Astrocyte (in vitro differentiated cells and primary cell): ENCODE measurements at regions not wholly inside any gene's neighbourhood (a gene's known extent, or its start where the extent isn't known, plus 50 kb on each side); places are given as distances from the start of the nearest gene placed in this dataset.

ENCODE experiments used
- CTCF ChIP-seq: IDR thresholded peaks from 2 replicates; pipeline ENCODE4 v1.5.1; 2011; ENCODE audit warnings: low read depth, mild to moderate bottlenecking, inconsistent platforms, low read length, moderate library complexity; ENCODE audit not compliant: insufficient read depth
- EZH2 ChIP-seq: IDR thresholded peaks from 2 replicates; pipeline ENCODE4 v1.6.1; 2012; ENCODE audit warnings: mild to moderate bottlenecking, low read length, inconsistent platforms; ENCODE audit not compliant: insufficient read depth

DNA sequence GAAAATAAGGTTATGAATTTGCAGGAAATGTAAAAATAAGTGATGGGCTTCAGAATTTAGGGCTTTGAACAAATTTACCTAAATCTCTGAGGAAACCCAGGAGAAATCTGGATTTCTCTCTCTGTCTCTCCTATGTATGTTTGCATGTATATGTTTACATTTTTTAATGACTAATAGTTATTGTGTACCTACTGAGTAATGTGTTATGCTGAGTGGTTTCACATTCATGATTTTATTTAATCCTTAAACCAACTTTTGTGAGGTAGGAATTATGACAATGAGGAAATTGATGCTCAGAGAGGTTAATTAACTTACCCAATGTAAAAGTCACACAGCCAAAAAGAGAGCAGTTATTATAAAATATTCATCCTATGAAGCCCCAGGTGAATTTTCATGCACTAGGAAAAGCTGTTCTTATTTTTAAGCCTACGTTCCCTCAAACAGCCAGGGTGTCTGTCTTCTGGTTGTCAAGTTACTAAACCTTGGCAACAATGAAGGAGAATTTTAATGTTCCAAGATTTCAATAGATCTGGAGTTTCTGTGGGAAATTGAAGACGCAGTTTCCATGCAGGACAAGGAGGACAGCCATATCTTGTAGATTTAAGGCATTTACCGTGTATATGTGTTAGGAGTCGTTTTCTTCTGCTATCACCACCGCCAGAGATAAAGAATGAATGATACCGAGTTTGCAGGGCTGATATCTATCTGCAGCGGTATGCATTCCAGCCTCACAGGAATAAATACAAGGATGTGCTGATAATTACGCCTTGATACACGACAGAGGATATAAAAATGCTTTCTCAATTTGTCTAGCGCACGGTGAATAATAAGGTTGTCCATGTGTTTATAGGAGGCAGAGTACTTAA lies 484.8 kb downstream of the ZSWIM6 start:
- TF ChIP-seq CTCF (no peak), EZH2 (no peak)
